HK-2 (cell line): ENCODE measurements at regions not wholly inside any gene's neighbourhood (a gene's known extent, or its start where the extent isn't known, plus 50 kb on each side); places are given as distances from the start of the nearest gene placed in this dataset.
"Not testable (repeated sequence)": the region's sequence is repeated elsewhere in the genome, so short reads cannot be mapped to it uniquely, and the experiment has no call there.

ENCODE experiments used
- DNase-seq: peaks from one replicate; pipeline ENCODE4 v3.0.0-alpha.2; 2018; ENCODE audit not compliant: unreplicated experiment

GRCh38 chr5:127133071-127133470 is 59.8 kb upstream of the C5orf63 start:
- no peak for DNase-seq

GRCh38 chr5:127136908-127137307 is 63.6 kb upstream of the C5orf63 start:
- no peak for DNase-seq

GRCh38 chr5:127143722-127144121 is 70.4 kb upstream of the C5orf63 start:
- DNase-seq: no peak

- DNase-seq: no peak
Observed at GRCh38 chr5:127153031-127153430, 79.7 kb upstream of the C5orf63 start.

GRCh38 chr5:127153521-127153920 is 80.2 kb upstream of the C5orf63 start:
- DNase-seq: no peak

GRCh38 chr5:127163750-127164149 is 90.4 kb upstream of the C5orf63 start:
- DNase-seq: no peak

GRCh38 chr5:127170918-127171600 is 97.8 kb upstream of the C5orf63 start:
- DNase-seq: no peak

- no peak for DNase-seq
Observed at GRCh38 chr5:127176769-127177168, 103.5 kb upstream of the C5orf63 start.

- not testable (repeated sequence) for DNase-seq
Observed at GRCh38 chr5:127182631-127183030, 108.0 kb upstream of the MEGF10 start.

- no peak for DNase-seq
Observed at GRCh38 chr5:127183332-127183731, 107.3 kb upstream of the MEGF10 start.

GRCh38 chr5:127184851-127185250 is 105.7 kb upstream of the MEGF10 start:
- no peak for DNase-seq

- no peak for DNase-seq
Observed at GRCh38 chr5:127186657-127187056, 103.9 kb upstream of the MEGF10 start.

- DNase-seq: no peak
Observed at GRCh38 chr5:127187706-127188105, 102.9 kb upstream of the MEGF10 start.

- DNase-seq: no peak
Observed at GRCh38 chr5:127192150-127192549, 98.4 kb upstream of the MEGF10 start.

- DNase-seq: no peak
Observed at GRCh38 chr5:127192836-127193338, 97.7 kb upstream of the MEGF10 start.

GRCh38 chr5:127196042-127196441 is 94.6 kb upstream of the MEGF10 start:
- DNase-seq: no peak

- not testable (repeated sequence) for DNase-seq
Observed at GRCh38 chr5:127197402-127198167, 93.0 kb upstream of the MEGF10 start.

- not testable (repeated sequence) for DNase-seq
Observed at GRCh38 chr5:127202738-127203137, 87.9 kb upstream of the MEGF10 start.

- DNase-seq: no peak
Observed at GRCh38 chr5:127203818-127204217, 86.8 kb upstream of the MEGF10 start.

- no peak for DNase-seq
Observed at GRCh38 chr5:127205147-127205546, 85.4 kb upstream of the MEGF10 start.

GRCh38 chr5:127206320-127207113 is 84.1 kb upstream of the MEGF10 start:
- peak; percentile 19 for DNase-seq

GRCh38 chr5:127210042-127210441 is 80.6 kb upstream of the MEGF10 start:
- DNase-seq: no peak
